GM23338 (cell line): ENCODE measurements at regions not wholly inside any gene's neighbourhood (a gene's known extent, or its start where the extent isn't known, plus 50 kb on each side); places are given as distances from the start of the nearest gene placed in this dataset.

ENCODE experiments used
- ATAC-seq: fragments of 200-7000 bp; cut with Tn5 transposase; 3 replicates; pipeline ENCODE4 v1.9.1; 2020
- DNase-seq: peaks from one replicate; pipeline ENCODE4 v3.0.0-alpha.2; 2015; ENCODE audit warnings: low spot score
- H2AFZ ChIP-seq: fragments of 200-600 bp; sonication (generic); 2 replicates; pipeline ENCODE4 v1.8.0; 2016; ENCODE audit warnings: antibody characterized with exemption, mild to moderate bottlenecking, moderate library complexity
- H3F3A ChIP-seq: fragments of 200-600 bp; sonication (generic); replicated peaks from 2 replicates; pipeline ENCODE4 v1.8.0; 2017; ENCODE audit warnings: antibody characterized with exemption, mixed run types, low read depth
- H3K27ac ChIP-seq: fragments of 200-600 bp; sonication (generic); 2 replicates; pipeline ENCODE4 v1.6.1; 2016; ENCODE audit warnings: low read depth
- H3K27me3 ChIP-seq: fragments of 200-600 bp; sonication (generic); 2 replicates; pipeline ENCODE4 v1.8.0; 2016; ENCODE audit warnings: mild to moderate bottlenecking, mixed run types, moderate library complexity; ENCODE audit not compliant: insufficient read depth
- H3K36me3 ChIP-seq: fragments of 200-600 bp; sonication (generic); 2 replicates; pipeline ENCODE4 v1.8.0; 2016; ENCODE audit warnings: mild to moderate bottlenecking; ENCODE audit not compliant: insufficient read depth
- H3K4me1 ChIP-seq: fragments of 200-600 bp; sonication (generic); 2 replicates; pipeline ENCODE4 v1.8.0; 2016; ENCODE audit warnings: mild to moderate bottlenecking, moderate library complexity; ENCODE audit not compliant: insufficient read depth
- H3K4me2 ChIP-seq: fragments of 200-600 bp; sonication (generic); 2 replicates; pipeline ENCODE4 v1.7.1; 2017; ENCODE audit warnings: mixed run types
- H3K4me3 ChIP-seq: fragments of 200-600 bp; sonication (generic); 2 replicates; pipeline ENCODE4 v1.6.1; 2016; ENCODE audit warnings: mixed run types
- H3K79me2 ChIP-seq: fragments of 200-600 bp; sonication (generic); replicated peaks from 2 replicates; pipeline ENCODE4 v1.8.0; 2017; ENCODE audit warnings: mild to moderate bottlenecking; ENCODE audit not compliant: insufficient read depth
- H3K9me2 ChIP-seq: fragments of 200-600 bp; sonication (generic); 2 replicates; pipeline ENCODE4 v1.8.0; 2017; ENCODE audit not compliant: insufficient read depth
- H4K20me1 ChIP-seq: fragments of 200-600 bp; sonication (generic); replicated peaks from 2 replicates; pipeline ENCODE4 v1.8.0; 2017; ENCODE audit warnings: mild to moderate bottlenecking; ENCODE audit not compliant: insufficient read depth
- H3K27ac Mint-ChIP-seq: 2 replicates; pipeline ENCODE4 v1.8.0; 2020; ENCODE audit warnings: inconsistent platforms, mild to moderate bottlenecking, moderate library complexity, mixed read lengths
- H3K27me3 Mint-ChIP-seq: 3 replicates; pipeline ENCODE4 v1.8.0; 2022; ENCODE audit warnings: low read depth, mild to moderate bottlenecking, moderate library complexity, mixed read lengths, inconsistent platforms; ENCODE audit not compliant: insufficient read depth, poor library complexity
- H3K36me3 Mint-ChIP-seq: 3 replicates; pipeline ENCODE4 v1.8.0; 2021; ENCODE audit warnings: low read depth, mild to moderate bottlenecking, inconsistent platforms, moderate library complexity, mixed read lengths
- H3K4me1 Mint-ChIP-seq: 3 replicates; pipeline ENCODE4 v1.8.0; 2020; ENCODE audit warnings: mild to moderate bottlenecking, inconsistent platforms, mixed read lengths
- H3K4me3 Mint-ChIP-seq: 3 replicates; pipeline ENCODE4 v1.8.0; 2021; ENCODE audit warnings: moderate library complexity, mild to moderate bottlenecking, inconsistent platforms, mixed read lengths
- H3K9me3 Mint-ChIP-seq: 3 replicates; pipeline ENCODE4 v1.8.0; 2020; ENCODE audit warnings: moderate library complexity, mild to moderate bottlenecking, inconsistent platforms, mixed read lengths
- CREB1 ChIP-seq: fragments of 250-450 bp; sonication (Bioruptor Pico); IDR thresholded peaks from 2 replicates; pipeline ENCODE4 v1.5.0; 2020; ENCODE audit warnings: low read depth, mild to moderate bottlenecking, moderate library complexity
- ETS1 ChIP-seq: IDR thresholded peaks from 2 replicates; pipeline ENCODE4 v1.6.1; 2016; ENCODE audit warnings: antibody characterized with exemption
- EZH2 ChIP-seq: fragments of 200-600 bp; sonication (generic); IDR thresholded peaks from one replicate; pipeline ENCODE4 v1.8.0; 2017; ENCODE audit warnings: antibody characterized with exemption, mild to moderate bottlenecking, low read depth; ENCODE audit not compliant: unreplicated experiment
- EZH2phosphoT487 ChIP-seq: fragments of 200-600 bp; sonication (generic); IDR thresholded peaks from one replicate; pipeline ENCODE4 v1.8.1; 2018; ENCODE audit warnings: antibody characterized with exemption; ENCODE audit not compliant: unreplicated experiment
- JUNB ChIP-seq: IDR thresholded peaks from one replicate; pipeline ENCODE4 v1.6.1; 2016; ENCODE audit warnings: antibody characterized with exemption; ENCODE audit not compliant: unreplicated experiment
- NANOG ChIP-seq: IDR thresholded peaks from 2 replicates; pipeline ENCODE4 v1.6.1; 2016; ENCODE audit warnings: antibody characterized with exemption, borderline replicate concordance
- POLR2AphosphoS5 ChIP-seq: IDR thresholded peaks from 2 replicates; pipeline ENCODE4 v1.6.1; 2016; ENCODE audit warnings: antibody characterized with exemption, low read depth
- REST ChIP-seq: IDR thresholded peaks from one replicate; pipeline ENCODE4 v1.6.1; 2018; ENCODE audit warnings: antibody characterized with exemption; ENCODE audit not compliant: unreplicated experiment
- STAT1 ChIP-seq: IDR thresholded peaks from one replicate; pipeline ENCODE4 v1.6.1; 2016; ENCODE audit warnings: antibody characterized with exemption; ENCODE audit not compliant: unreplicated experiment
- ZNF331 ChIP-seq: fragments of 250-450 bp; sonication (Bioruptor Pico); IDR thresholded peaks from 2 replicates; pipeline ENCODE4 v1.5.0; 2020; ENCODE audit warnings: low read depth, mild to moderate bottlenecking, moderate library complexity
- ZNF462 ChIP-seq: fragments of 250-450 bp; sonication (Bioruptor Pico); IDR thresholded peaks from 2 replicates; pipeline ENCODE4 v1.5.0; 2020; ENCODE audit warnings: mild to moderate bottlenecking, moderate library complexity
- TF ChIP-seq, protein P1 (sequence below), 2 experiments: fragments of 200-600 bp in 1 of 2; sonication (generic) in 1 of 2; conservative IDR thresholded peaks; 2 replicates each; pipeline versions ENCODE4 v1.5.1 to v1.6.1; 2016 to 2017; ENCODE audit warnings: antibody characterized with exemption in 2 of 2, low read depth in 2 of 2, mild to moderate bottlenecking in 2 of 2, moderate library complexity in 1 of 2

DNA sequence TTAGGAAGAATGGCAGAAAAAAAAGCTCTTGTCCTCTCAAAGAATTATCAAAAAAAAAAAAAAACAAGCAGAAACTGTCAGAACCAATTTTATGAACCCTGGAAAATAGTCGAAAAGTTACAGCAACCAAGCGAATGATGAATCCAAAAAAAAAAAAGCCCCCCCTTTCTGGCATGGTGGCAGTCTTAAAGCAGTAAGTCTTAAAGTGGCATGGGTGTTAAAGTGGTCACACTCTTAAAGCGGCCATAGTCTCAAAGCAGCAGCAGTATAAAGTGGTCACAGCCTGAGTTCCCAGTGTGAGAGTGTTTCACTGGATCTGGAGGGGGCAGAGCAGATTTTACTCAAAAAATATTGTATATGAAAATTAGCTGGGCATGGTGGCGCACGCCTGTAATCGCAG, 96.8 kb upstream of the RAB18 start (continued):
- TF ChIP-seq ZNF462 (CRISPR knock-in tag), result no peak
- TF ChIP-seq NANOG, result no peak

GRCh38 chr10:27399871-27400270, 104.2 kb upstream of the RAB18 start:
- H3K79me2 ChIP-seq, result no peaks in the 10 kb centered on the region
- H3K36me3 ChIP-seq, result no peaks in the 10 kb centered on the region
- no peak overlapping the region for H3K4me3 ChIP-seq
- DNase-seq (no peak), ATAC-seq (no peak)
- no peaks in the 10 kb centered on the region for H3K4me1 ChIP-seq
- no peaks in the 10 kb centered on the region for H3K36me3 Mint-ChIP-seq
- H3K4me1 Mint-ChIP-seq, result no peaks in the 10 kb centered on the region
- H3K9me2 ChIP-seq, result no peaks in the 10 kb centered on the region
- no peak overlapping the region for H3K4me2 ChIP-seq
- no peak overlapping the region for H3K27ac ChIP-seq
- H3K27me3 ChIP-seq, result no peaks in the 10 kb centered on the region
- H3K4me3 Mint-ChIP-seq, result no peak overlapping the region
- no peak overlapping the region for H2AFZ ChIP-seq
- no peaks in the 10 kb centered on the region for H3F3A ChIP-seq
- H4K20me1 ChIP-seq, result no peaks in the 10 kb centered on the region
- no peak overlapping the region for H3K27ac Mint-ChIP-seq
- no peaks in the 10 kb centered on the region for H3K27me3 Mint-ChIP-seq
- no peaks in the 10 kb centered on the region for H3K9me3 Mint-ChIP-seq
- TF ChIP-seq ETS1, result no peak
- no peak for TF ChIP-seq POLR2AphosphoS5
- TF ChIP-seq STAT1, result no peak
- no peak for TF ChIP-seq JUNB
- TF ChIP-seq EZH2, result no peak
- TF ChIP-seq ZNF331 (CRISPR knock-in tag), result no peak
- no peak for TF ChIP-seq REST
- TF ChIP-seq, protein P1, sequence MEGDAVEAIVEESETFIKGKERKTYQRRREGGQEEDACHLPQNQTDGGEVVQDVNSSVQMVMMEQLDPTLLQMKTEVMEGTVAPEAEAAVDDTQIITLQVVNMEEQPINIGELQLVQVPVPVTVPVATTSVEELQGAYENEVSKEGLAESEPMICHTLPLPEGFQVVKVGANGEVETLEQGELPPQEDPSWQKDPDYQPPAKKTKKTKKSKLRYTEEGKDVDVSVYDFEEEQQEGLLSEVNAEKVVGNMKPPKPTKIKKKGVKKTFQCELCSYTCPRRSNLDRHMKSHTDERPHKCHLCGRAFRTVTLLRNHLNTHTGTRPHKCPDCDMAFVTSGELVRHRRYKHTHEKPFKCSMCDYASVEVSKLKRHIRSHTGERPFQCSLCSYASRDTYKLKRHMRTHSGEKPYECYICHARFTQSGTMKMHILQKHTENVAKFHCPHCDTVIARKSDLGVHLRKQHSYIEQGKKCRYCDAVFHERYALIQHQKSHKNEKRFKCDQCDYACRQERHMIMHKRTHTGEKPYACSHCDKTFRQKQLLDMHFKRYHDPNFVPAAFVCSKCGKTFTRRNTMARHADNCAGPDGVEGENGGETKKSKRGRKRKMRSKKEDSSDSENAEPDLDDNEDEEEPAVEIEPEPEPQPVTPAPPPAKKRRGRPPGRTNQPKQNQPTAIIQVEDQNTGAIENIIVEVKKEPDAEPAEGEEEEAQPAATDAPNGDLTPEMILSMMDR (conservative IDR thresholded peaks at IDR 0.05; ENCODE audit: low read depth in 2 of 2), result no peak
- TF ChIP-seq EZH2phosphoT487, result no peak
- no peak for TF ChIP-seq NANOG
- no peak for TF ChIP-seq CREB1 (CRISPR knock-in tag)
